HCT116 (cell line): ENCODE measurements at regions not wholly inside any gene's neighbourhood (a gene's known extent, or its start where the extent isn't known, plus 50 kb on each side); places are given as distances from the start of the nearest gene placed in this dataset.

Experiments used
- ATAC-seq: fragments of 200-7000 bp; cut with Tn5 transposase; 2 replicates; pipeline ENCODE4 v1.9.1; 2020; ENCODE audit warnings: mild to moderate bottlenecking, moderate library complexity
- BruUV-seq: library from RNA; stranded (reverse); fragments of 400-500 nt; replicated peaks from 2 replicates; lab custom pipeline; 2021; lab: Mats Ljungman, UMichigan
- CTCF ChIA-PET: fragments of 300-600 bp; sonication (Branson Sonifier 250); formaldehyde crosslinking; loops from one replicate; lab custom pipeline; 2021; ENCODE audit warnings: antibody characterized with exemption; lab: Charles Lee
- POLR2A ChIA-PET: fragments of 300-600, 350-600 bp; sonication (Branson Sonifier 250); formaldehyde crosslinking; loops from one replicate; lab custom pipeline; 2021; ENCODE audit warnings: antibody characterized with exemption; lab: Charles Lee
- RAD21 ChIA-PET, 2 experiments: fragments of 300-600 bp; sonication (Branson Sonifier 250); formaldehyde crosslinking; loops; one replicate each; lab custom pipeline; 2023; ENCODE audit warnings: low total read pairs in 2 of 2; ENCODE audit not compliant: uncharacterized antibody in 2 of 2, unreplicated experiment in 2 of 2, low non-redundant PET in 1 of 2; lab: Charles Lee
- DNase-seq: peaks from one replicate; pipeline ENCODE4 v3.0.0-alpha.2; 2010; ENCODE audit warnings: low read depth, low spot score
- H2AFZ ChIP-seq: fragments of 200-600 bp; shearing (Covaris generic), sonication (generic); 2 replicates; pipeline ENCODE4 v1.6.1; 2017; ENCODE audit warnings: low read depth, mixed run types, mixed read lengths, antibody characterized with exemption, low read length; ENCODE audit not compliant: poor library complexity, severe bottlenecking
- H3K27ac ChIP-seq: 2 replicates; pipeline ENCODE4 v1.5.1; 2012; ENCODE audit warnings: low read depth, low read length
- H3K27me3 ChIP-seq: fragments of 200-600 bp; sonication (generic); 2 replicates; pipeline ENCODE4 v1.6.1; 2016; ENCODE audit warnings: mixed run types, low read length, mixed read lengths; ENCODE audit not compliant: insufficient read depth
- H3K36me3 ChIP-seq, 2 experiments: fragments of 200-500 bp in 1 of 2; fragments of 200-600 bp in 1 of 2; sonication (Bioruptor generic) in 1 of 2; sonication (generic) in 1 of 2; 2 replicates each; pipeline versions ENCODE4 v1.5.1 to v1.6.1; 2014 to 2016; ENCODE audit warnings: low read length in 2 of 2, inconsistent platforms in 1 of 2, mixed read lengths in 1 of 2, mixed run types in 1 of 2; ENCODE audit not compliant: insufficient read depth in 2 of 2, control insufficient read depth in 1 of 2
- H3K4me1 ChIP-seq, 2 experiments: fragments of 200-600 bp in 1 of 2; sonication (generic) in 1 of 2; 2 replicates each; pipeline versions ENCODE4 v1.5.1 to v1.6.1; 2012 to 2017; ENCODE audit warnings: low read length in 2 of 2, inconsistent platforms in 1 of 2, mild to moderate bottlenecking in 1 of 2, mixed read lengths in 1 of 2, mixed run types in 1 of 2, moderate library complexity in 1 of 2; ENCODE audit not compliant: insufficient read depth in 2 of 2, control insufficient read depth in 1 of 2
- H3K4me2 ChIP-seq: fragments of 200-600 bp; sonication (generic); 2 replicates; pipeline ENCODE4 v1.6.1; 2017; ENCODE audit warnings: mixed run types, low read length, mixed read lengths
- H3K4me3 ChIP-seq, 2 experiments: fragments of 200-600 bp in 1 of 2; sonication (generic) in 1 of 2; replicated peaks in 1 of 2; 2 replicates each; pipeline ENCODE4 v1.5.1; 2011 to 2016; ENCODE audit warnings: low read length in 2 of 2, control low read depth in 1 of 2, low read depth in 1 of 2, mild to moderate bottlenecking in 1 of 2, mixed read lengths in 1 of 2, mixed run types in 1 of 2
- H3K79me2 ChIP-seq: fragments of 200-600 bp; sonication (generic); 2 replicates; pipeline ENCODE4 v1.6.1; 2017; ENCODE audit warnings: mild to moderate bottlenecking, mixed run types, low read length, moderate library complexity, mixed read lengths; ENCODE audit not compliant: insufficient read depth
- H3K9ac ChIP-seq: fragments of 200-600 bp; sonication (generic); 2 replicates; pipeline ENCODE4 v1.6.1; 2016; ENCODE audit warnings: low read length, mixed read lengths
- H3K9me2 ChIP-seq: fragments of 200-600 bp; sonication (generic), shearing (Covaris generic); 2 replicates; pipeline ENCODE4 v1.6.1; 2017; ENCODE audit warnings: mixed run types, mild to moderate bottlenecking, moderate library complexity; ENCODE audit not compliant: insufficient read depth
- H3K9me3 ChIP-seq, 2 experiments: fragments of 200-500 bp in 1 of 2; fragments of 200-600 bp in 1 of 2; sonication (Bioruptor generic) in 1 of 2; sonication (generic) in 1 of 2; 2 replicates each; pipeline ENCODE4 v1.6.1; 2014 to 2017; ENCODE audit warnings: low read length in 2 of 2, mixed read lengths in 2 of 2, inconsistent platforms in 1 of 2, low read depth in 1 of 2, mild to moderate bottlenecking in 1 of 2, mixed run types in 1 of 2, moderate library complexity in 1 of 2; ENCODE audit not compliant: control insufficient read depth in 1 of 2, insufficient read depth in 1 of 2
- H4K20me1 ChIP-seq: fragments of 200-600 bp; sonication (generic), shearing (Covaris generic); 2 replicates; pipeline ENCODE4 v1.6.1; 2017; ENCODE audit warnings: mixed run types, mild to moderate bottlenecking, moderate library complexity; ENCODE audit not compliant: insufficient read depth
- CTCF ChIP-seq, 3 experiments: fragments of 200-600 bp in 1 of 3; sonication (generic) in 1 of 3; IDR thresholded peaks in 2 of 3; conservative IDR thresholded peaks in 1 of 3; 2 replicates each; pipeline ENCODE4 v1.5.1; 2012 to 2017; ENCODE audit warnings: low read depth in 2 of 3, low read length in 2 of 3, antibody characterized with exemption in 1 of 3, borderline replicate concordance in 1 of 3, control low read depth in 1 of 3, mild to moderate bottlenecking in 1 of 3, mixed read lengths in 1 of 3, mixed run types in 1 of 3, moderate library complexity in 1 of 3; ENCODE audit not compliant: insufficient read depth in 1 of 3
- EZH2phosphoT487 ChIP-seq: fragments of 200-600 bp; IDR thresholded peaks from 2 replicates; pipeline ENCODE4 v1.6.1; 2018; ENCODE audit warnings: antibody characterized with exemption, borderline replicate concordance
- MAX ChIP-seq: IDR thresholded peaks from 2 replicates; pipeline ENCODE4 v1.6.1; 2012
- POLR2A ChIP-seq: IDR thresholded peaks from 2 replicates; pipeline ENCODE4 v1.7.0; 2011; ENCODE audit warnings: borderline replicate concordance; ENCODE audit not compliant: insufficient read depth, insufficient read length; ENCODE audit errors: extremely low read depth
- RAD21 ChIP-seq: IDR thresholded peaks from 2 replicates; pipeline ENCODE4 v1.6.1; 2012; ENCODE audit warnings: low read depth, mild to moderate bottlenecking
- SRF ChIP-seq: IDR thresholded peaks from 2 replicates; pipeline ENCODE4 v1.6.1; 2012; ENCODE audit warnings: low read depth
- ZBTB33 ChIP-seq: IDR thresholded peaks from 2 replicates; pipeline ENCODE4 v1.6.1; 2011; ENCODE audit warnings: mild to moderate bottlenecking, low read length, moderate library complexity; ENCODE audit not compliant: insufficient replicate concordance; ENCODE audit errors: extremely low read depth
- ZFX ChIP-seq: fragments of 450-650 bp; IDR thresholded peaks from 2 replicates; pipeline ENCODE4 v1.6.1; 2017
- ZNF274 ChIP-seq: fragments of 200-500 bp; sonication (Bioruptor generic); IDR thresholded peaks from 2 replicates; pipeline ENCODE4 v1.6.1; 2014; ENCODE audit warnings: mild to moderate bottlenecking, low read depth, low read length, inconsistent platforms
- intact Hi-C: fragments of 100-400 bp; cut with micrococcal nuclease; formaldehyde crosslinking; loops from 2 replicates; pipeline ENCODE4 v1.10.0; 2022

GRCh38 chr10:29948881-29949355 is 110.5 kb downstream of the JCAD start:
- H3K27me3 ChIP-seq = no peaks in the 10 kb centered on the region
- H3K27ac ChIP-seq = no peak overlapping the region
- H3K4me1 ChIP-seq = peaks cover 0 to 6% of the 10 kb centered on the region in 2 experiments; a peak in 2 of 4 replicates
- ChIA-PET POLR2A (no interaction called here), CTCF (no interaction called here)
- ATAC-seq (no peak), DNase-seq (no peak)
- H3K9ac ChIP-seq = no peak overlapping the region
- H3K9me2 ChIP-seq = no peaks in the 10 kb centered on the region
- no peaks in the 10 kb centered on the region for H3K9me3 ChIP-seq
- BruUV-seq = no TSS peak
- H3K4me3 ChIP-seq = no peak overlapping the region
- no peak overlapping the region for H2AFZ ChIP-seq
- H4K20me1 ChIP-seq = no peaks in the 10 kb centered on the region
- H3K36me3 ChIP-seq = no peaks in the 10 kb centered on the region
- intact Hi-C loops = no loop called here
- TF ChIP-seq RAD21 (no peak), ZBTB33 (no peak), ZNF274 (no peak), EZH2phosphoT487 (no peak), MAX (no peak), POLR2A (no peak)
- TF ChIP-seq, all 23 proteins: peak for 0
- H3K4me2 ChIP-seq = no peak overlapping the region
- RAD21 ChIA-PET = no interaction called here
- no peaks in the 10 kb centered on the region for H3K79me2 ChIP-seq

GRCh38 chr10:29947701-29948060 is 111.7 kb downstream of the JCAD start:
- RAD21 ChIA-PET = no interaction called here

More at GRCh38 chr10:29947701-29948060, 111.7 kb downstream of the JCAD start:
- Histone ChIP-seq H3K4me1 (peaks cover 0 to 6% of the 10 kb centered on the region in 2 experiments; a peak in 2 of 4 replicates), H4K20me1 (no peaks in the 10 kb centered on the region), H2AFZ (no peak overlapping the region), H3K27me3 (no peaks in the 10 kb centered on the region), H3K4me2 (no peak overlapping the region)
- TF ChIP-seq CTCF (IDR thresholded peaks at IDR 0.05 in 2 of 3, conservative IDR thresholded peaks at IDR 0.05 in 1 of 3; ENCODE audit: borderline replicate concordance in 1 of 3, insufficient read depth in 1 of 3, low read depth in 2 of 3, low read length in 2 of 3) (peak in 1 of 3 experiments; percentile 15; a peak in 1 of 6 replicates), POLR2A (no peak), RAD21 (no peak), ZBTB33 (no peak), ZNF274 (no peak), ZFX (no peak), SRF (no peak)
- TF ChIP-seq, all 23 proteins: peak for 1
- POLR2A ChIA-PET = no interaction called here
- intact Hi-C loops = no loop called here
- H3K27ac ChIP-seq = no peak overlapping the region
- no peaks in the 10 kb centered on the region for H3K9me3 ChIP-seq
- DNase-seq = no peak
- no peaks in the 10 kb centered on the region for H3K36me3 ChIP-seq
- no peak overlapping the region for H3K4me3 ChIP-seq
- 0 out of 2 replicates have a peak, but pooled peaks have one; percentile 36 for ATAC-seq
- CTCF ChIA-PET = interaction anchor here (1.0 kb wide), 1 partner anchor 55 kb away, joined by 3 read pairs; no protein-coding TSS in a partner anchor
- no peaks in the 10 kb centered on the region for H3K9me2 ChIP-seq
- H3K9ac ChIP-seq = no peak overlapping the region
- H3K79me2 ChIP-seq = no peaks in the 10 kb centered on the region
- BruUV-seq = no TSS peak
